DMS53 treated with DMSO at 0.1 percent for 48 hours (cell line): ENCODE measurements at regions not wholly inside any gene's neighbourhood (a gene's known extent, or its start where the extent isn't known, plus 50 kb on each side); places are given as distances from the start of the nearest gene placed in this dataset.
"Not testable (repeated sequence)": the region's sequence is repeated elsewhere in the genome, so short reads cannot be mapped to it uniquely, and the experiment has no call there.

Experiments
- DNase-seq: peaks from one replicate; lab custom pipeline; 2025; ENCODE audit not compliant: unreplicated experiment; lab: John Stamatoyannopoulos, UW

DNA sequence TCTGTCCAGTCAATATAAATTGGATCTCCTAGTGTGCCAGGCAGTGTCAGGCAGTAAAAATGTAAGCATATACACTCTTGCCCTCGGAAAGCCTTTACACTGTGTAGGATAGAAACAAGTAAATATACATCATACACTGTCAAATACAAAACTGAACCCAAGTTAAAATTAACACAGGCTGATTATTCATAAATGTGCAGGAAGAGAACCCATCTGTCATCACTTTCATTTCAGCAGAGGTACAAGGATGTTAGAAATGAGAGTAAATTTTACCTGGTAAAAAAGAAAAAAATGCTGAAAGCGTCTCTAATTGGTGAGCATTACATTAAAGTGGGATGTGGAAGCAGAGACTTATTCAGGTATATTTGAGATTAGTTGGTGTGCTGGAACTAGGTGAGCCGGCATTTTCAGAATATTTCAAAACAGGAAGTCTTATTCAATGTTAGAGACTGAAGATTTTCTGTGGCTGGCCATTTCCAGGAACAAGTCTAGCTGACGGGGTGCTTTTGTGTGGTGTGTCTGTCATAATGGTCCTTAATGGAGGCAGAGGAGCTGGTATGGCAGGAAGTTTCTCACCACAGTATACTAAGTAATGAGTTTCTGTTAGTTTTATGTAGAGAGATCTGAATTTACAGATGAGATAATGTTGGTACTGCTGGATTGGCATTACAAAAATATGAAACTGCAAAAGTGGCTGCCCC lies 192.6 kb downstream of the CASP12 start:
- peak; percentile 50 for DNase-seq

GRCh38 chr11:104704888-104705287 lies 193.4 kb downstream of the CASP12 start:
- no peak for DNase-seq

- no peak for DNase-seq
Measured at GRCh38 chr11:104704146-104704830, 194.0 kb downstream of the CASP12 start.

- no peak for DNase-seq
Measured at GRCh38 chr11:104700609-104701008, 197.7 kb downstream of the CASP12 start.

GRCh38 chr11:104699981-104700380 lies 198.3 kb downstream of the CASP12 start:
- DNase-seq, result no peak

DNA sequence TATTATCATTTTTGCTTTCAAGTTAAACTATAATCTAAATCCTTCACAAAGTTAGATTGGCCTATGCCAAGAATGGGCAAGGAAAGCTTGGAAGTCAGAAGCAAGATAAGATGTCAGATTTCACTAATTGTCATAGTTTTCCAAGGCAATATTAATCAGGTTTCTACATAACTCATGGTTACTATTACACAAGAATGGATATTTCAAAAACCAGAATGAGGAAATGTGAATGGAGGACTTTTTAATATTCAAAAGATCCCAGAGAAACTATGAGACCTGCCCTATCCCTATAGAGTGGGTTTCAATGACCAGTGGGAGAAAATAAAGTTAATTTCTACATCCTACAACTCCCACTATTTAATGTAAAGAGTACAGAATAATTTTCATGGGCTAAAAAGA lies 203.2 kb downstream of the CASP12 start:
- no peak for DNase-seq

- no peak for DNase-seq
Measured at GRCh38 chr11:104694259-104695064, 203.8 kb downstream of the CASP12 start.

GRCh38 chr11:104692751-104693150 lies 205.5 kb downstream of the CASP12 start:
- no peak for DNase-seq

DNA sequence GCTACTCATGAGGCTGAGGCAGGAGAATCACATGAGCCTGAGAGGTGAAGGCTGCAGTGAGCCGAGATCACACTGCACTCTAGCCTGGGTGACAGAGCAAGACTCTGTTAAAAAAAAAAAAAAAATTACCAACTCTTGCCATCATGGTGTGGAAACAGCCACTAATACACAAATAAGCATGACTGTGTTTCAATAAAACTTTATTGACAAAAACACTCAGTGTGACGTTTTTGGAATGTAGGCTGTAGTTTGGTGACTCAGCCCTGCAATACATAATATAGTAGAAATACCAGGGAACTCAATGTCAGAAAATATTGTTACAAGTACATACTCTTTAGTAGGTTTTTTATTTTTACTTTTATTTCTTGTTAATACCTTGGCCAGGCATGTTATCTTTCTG lies 207.1 kb downstream of the CASP12 start:
- no peak for DNase-seq

- no peak for DNase-seq
Measured at GRCh38 chr11:104690241-104690640, 208.0 kb downstream of the CASP12 start.

GRCh38 chr11:104688731-104689130 lies 209.5 kb downstream of the CASP12 start:
- no peak for DNase-seq

DNA sequence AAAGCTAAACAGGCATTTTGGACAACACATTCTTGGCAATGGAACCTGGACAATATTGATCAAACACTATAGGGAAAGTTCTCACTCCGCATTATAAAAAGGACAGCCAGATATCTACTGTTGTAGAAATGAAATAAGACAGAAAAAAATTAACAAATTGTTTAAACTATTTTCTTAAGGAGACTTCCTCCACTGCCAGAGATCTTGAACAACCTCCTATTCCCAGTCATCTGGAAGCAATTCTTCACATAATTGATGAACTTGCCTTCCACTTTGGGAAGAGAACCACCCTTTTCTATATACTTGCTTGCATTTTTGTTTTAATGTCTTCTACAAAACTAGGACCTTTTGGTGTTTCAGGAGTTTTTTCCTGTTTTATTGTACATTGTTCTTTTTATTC lies 216.1 kb downstream of the CASP12 start:
- no peak for DNase-seq

DNA sequence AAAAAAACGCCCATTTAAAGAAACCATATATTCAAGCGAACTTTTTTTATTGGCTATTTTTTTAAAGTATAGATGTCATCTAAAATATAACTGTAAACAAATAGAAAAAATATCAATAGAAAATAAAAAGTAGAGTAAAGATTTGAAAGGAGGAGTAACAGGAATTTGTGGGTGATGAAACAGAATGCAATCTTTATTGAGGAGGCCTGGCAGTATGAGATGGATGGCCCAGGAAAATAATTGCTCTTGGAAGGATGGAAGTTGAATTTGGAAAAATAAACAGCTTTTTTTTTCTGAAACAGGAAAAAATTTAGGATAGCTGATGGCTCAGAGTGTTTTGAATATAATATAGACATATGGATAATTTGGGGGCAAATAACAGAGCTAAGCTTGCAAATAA lies 219.0 kb downstream of the CASP12 start:
- no peak for DNase-seq

DNA sequence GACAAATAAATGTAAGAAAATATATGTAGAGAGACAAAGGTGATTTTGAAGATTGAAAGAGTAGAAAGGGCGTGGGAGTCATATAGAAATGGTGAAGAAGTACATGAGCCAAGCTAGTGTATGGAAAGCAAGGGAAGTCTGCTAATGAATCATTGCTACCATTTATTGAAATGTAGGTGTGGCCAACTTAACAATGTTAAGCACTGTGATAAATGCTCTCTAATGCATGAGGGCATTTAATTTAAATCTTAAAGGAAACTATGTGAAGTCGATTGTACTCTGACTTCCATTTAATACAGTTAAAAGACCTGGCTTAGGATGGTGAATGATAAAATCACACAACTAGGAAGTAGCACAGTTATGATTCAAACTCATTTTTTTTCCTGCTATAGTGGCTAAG lies 219.9 kb downstream of the CASP12 start:
- no peak for DNase-seq

DNA sequence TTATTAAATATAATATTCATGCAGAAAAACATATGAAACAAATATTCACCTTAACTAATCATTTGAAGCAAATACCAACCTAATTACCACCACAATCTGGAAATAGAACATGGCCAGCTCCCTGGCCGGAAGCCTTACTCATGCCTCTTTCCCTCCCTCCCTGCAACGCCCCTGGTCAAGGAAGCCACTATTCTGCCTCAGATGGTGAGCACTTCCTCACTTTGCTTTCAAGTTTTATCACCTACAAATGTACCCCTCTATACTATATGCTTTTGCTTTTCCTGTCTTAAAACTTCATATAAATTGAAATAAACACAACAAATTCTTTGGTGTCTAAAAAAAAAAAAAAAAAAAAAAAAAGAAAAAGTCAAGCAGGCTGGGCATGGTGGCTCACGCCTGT lies 221.2 kb downstream of the CASP12 start:
- not testable (repeated sequence) for DNase-seq

DNA sequence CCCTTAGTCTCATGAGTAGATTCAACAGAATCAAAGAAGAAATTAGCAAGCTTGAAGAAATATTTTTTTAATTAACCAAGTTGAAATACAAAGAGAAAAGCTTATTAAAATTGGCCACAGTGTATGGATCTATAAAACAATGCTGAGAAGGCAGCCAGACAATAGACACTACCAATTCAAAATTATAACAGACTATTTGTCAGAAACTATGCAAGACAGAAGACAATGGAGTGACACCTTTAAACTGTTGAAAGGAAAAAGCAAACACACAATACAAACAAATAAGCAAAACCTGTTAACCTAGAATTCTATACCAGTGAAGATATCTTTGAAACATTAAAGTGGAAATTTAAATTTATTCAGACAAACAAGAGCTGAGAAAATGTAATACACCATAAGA lies 225.4 kb downstream of the CASP12 start:
- DNase-seq, result no peak

- peak; percentile 53 for DNase-seq
Measured at GRCh38 chr11:104668797-104669463, 229.3 kb downstream of the CASP12 start.

DNA sequence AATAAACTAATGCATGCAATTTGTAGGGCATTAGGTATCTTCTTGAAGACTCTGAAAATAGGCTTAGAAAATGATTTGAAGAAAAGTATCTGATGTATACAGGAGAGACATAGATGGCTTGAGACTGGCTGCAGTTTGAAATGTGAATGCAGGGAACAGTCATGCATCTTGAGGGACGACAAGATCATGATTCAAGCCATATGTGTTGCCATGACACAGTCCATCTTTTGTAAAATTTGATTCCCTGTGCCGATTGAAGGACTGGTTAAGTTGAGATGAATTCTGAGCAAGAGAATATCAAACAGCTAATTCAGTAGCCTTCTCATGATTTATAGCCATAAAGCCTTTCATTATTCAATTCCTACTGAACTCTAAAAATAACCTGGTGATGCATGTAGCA lies 231.6 kb downstream of the CASP12 start:
- DNase-seq, result no peak

GRCh38 chr11:104665641-104666040 lies 232.6 kb downstream of the CASP12 start:
- no peak for DNase-seq

DNA sequence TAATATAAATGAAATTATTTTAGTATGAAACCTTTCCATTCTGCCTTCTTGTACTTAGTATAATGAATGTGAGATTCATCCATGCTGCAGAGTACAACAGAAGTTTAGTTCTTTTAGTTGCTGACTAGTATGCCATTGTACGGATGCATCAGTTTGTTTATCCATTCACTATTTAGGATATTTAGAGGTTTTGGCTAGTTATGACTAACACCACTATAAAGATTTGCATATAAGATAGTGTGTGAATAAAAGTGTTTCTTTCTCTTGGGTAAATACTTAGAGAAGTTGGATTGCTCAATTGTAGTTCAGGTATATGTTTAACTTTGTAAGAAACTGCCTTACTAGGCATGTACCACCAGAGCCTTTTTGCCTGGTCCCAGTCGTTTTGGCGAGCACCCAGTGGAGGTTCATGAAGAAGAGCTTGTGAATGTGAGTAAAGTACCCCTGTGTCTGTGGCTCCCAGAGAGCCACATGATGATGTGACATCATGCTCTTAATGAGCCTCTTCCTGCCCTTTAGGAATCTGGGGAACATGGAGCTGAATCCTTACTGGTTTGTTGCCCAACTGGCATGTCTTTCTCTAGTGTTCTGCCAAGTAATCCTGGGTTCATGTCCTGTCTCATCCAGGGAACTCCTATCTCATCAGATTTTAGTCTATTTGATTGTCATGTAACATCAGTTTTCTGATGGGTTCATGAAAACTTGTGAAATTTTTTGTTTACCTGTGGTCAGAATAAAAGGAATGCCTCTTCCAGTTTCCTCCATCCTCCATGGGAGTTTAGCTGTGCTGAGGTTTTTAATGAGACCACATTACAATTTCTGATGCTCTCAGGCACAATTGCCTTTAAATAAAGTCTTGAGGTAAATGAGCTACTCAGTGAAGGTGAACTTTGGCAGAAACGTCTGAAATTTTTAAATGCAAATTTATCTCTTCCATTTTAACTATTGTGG lies 234.8 kb downstream of the CASP12 start:
- DNase-seq, result no peak
